Kidney (tissue), 13 donors: ENCODE measurements at regions not wholly inside any gene's neighbourhood (a gene's known extent, or its start where the extent isn't known, plus 50 kb on each side); places are given as distances from the start of the nearest gene placed in this dataset.

Source experiments
- DNase-seq, 5 donors: peaks; one replicate each; pipeline ENCODE4 v3.0.0-alpha.2; 2013 to 2020
- FAIRE-seq: peaks from 2 replicates; lab custom pipeline; 2012; peaks lifted over from hg19 to GRCh38; lab: Jason Lieb, UNC
- H3K27ac ChIP-seq, 2 donors: one replicate each; pipeline ENCODE4 v1.7.0; 2013; ENCODE audit warnings: low read depth in 2 of 2, low read length in 2 of 2, inconsistent platforms in 1 of 2
- H3K27me3 ChIP-seq: one replicate; pipeline ENCODE4 v1.7.1; 2013; ENCODE audit warnings: low read length, inconsistent platforms; ENCODE audit not compliant: control insufficient read depth, insufficient read depth
- H3K36me3 ChIP-seq, 3 donors: one replicate each; pipeline versions ENCODE4 v1.7.0 to v1.7.1; 2013; ENCODE audit warnings: low read length in 3 of 3, control low read depth in 1 of 3, inconsistent platforms in 1 of 3; ENCODE audit not compliant: insufficient read depth in 3 of 3, control insufficient read depth in 2 of 3
- H3K4me1 ChIP-seq, 3 donors: one replicate each; pipeline versions ENCODE4 v1.7.0 to v1.7.1; 2013; ENCODE audit warnings: low read length in 3 of 3, inconsistent platforms in 1 of 3, low read depth in 1 of 3; ENCODE audit not compliant: control insufficient read depth in 2 of 3, insufficient read depth in 2 of 3
- H3K4me3 ChIP-seq, 3 donors: one replicate each; pipeline versions ENCODE4 v1.7.0 to v1.8.1; 2013; ENCODE audit warnings: low read length in 3 of 3, control low read depth in 1 of 3, inconsistent platforms in 1 of 3
- H3K9ac ChIP-seq, 3 donors: one replicate each; pipeline versions ENCODE4 v1.7.0 to v1.7.1; 2013; ENCODE audit warnings: low read length in 3 of 3, control low read depth in 1 of 3, inconsistent platforms in 1 of 3
- H3K9me3 ChIP-seq, 3 donors: one replicate each; pipeline versions ENCODE4 v1.7.0 to v1.7.1; 2013; ENCODE audit warnings: low read length in 3 of 3, control low read depth in 1 of 3, inconsistent platforms in 1 of 3; ENCODE audit not compliant: control insufficient read depth in 2 of 3, insufficient read depth in 1 of 3
- intact Hi-C: fragments of 100-400 bp; cut with DNase I; formaldehyde crosslinking; loops from one replicate; pipeline ENCODE4 v1.11.1; 2022
- TF ChIP-seq, protein P1 (sequence below): IDR thresholded peaks from 3 replicates; pipeline ENCODE4 v1.5.1; 2012; ENCODE audit warnings: mild to moderate bottlenecking, moderate library complexity, borderline replicate concordance; ENCODE audit not compliant: insufficient read depth; ENCODE audit errors: extremely low read depth
- donor health status: control.
- donor health status: control.
- donor health status: control.
- donor health status: control.
- donor health status: control.
- donor health status: DM: yes; HTN: yes; CAD: no.
- donor health status: Normal renal cell carcinoma (clear cell type).

DNA sequence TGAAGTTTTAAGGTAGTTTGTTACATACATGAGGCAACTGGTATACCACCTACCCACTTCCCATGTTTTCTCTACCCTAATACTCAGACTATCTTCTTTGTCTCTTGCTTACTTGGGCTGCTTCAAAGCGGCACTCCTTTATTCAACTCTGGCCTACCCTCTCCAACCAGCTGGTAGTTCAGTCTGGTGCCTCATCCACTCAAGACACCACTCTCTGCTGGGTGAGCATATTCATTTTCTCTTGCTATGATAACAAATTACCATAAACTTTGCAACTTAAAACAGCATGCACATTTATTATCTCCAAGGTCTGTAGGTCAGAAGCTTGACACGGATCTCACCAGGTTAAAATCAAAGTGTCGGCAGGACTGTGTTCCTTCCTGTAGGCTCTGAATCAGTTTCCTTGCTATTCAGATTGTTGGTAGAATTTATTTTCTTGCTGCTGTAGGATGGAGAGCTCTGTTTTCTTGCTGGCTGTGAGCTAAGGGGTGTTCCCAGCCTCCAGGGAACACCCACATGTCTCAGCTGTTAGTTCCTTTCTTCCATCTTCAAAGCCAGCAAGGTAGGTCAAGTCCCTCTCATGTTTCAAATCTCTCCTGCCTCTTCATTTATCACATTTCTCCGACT is 666.0 kb downstream of the DIAPH3 start:
- H3K27ac ChIP-seq: no peak overlapping the region
- DNase-seq (peak in 1 of 5 donors; percentile 11), FAIRE-seq (no peak)
- H3K9ac ChIP-seq: no peak overlapping the region
- no peaks in the 10 kb centered on the region for H3K27me3 ChIP-seq
- H3K9me3 ChIP-seq: no peaks in the 10 kb centered on the region
- no peaks in the 10 kb centered on the region for H3K36me3 ChIP-seq
- TF ChIP-seq, protein P1, sequence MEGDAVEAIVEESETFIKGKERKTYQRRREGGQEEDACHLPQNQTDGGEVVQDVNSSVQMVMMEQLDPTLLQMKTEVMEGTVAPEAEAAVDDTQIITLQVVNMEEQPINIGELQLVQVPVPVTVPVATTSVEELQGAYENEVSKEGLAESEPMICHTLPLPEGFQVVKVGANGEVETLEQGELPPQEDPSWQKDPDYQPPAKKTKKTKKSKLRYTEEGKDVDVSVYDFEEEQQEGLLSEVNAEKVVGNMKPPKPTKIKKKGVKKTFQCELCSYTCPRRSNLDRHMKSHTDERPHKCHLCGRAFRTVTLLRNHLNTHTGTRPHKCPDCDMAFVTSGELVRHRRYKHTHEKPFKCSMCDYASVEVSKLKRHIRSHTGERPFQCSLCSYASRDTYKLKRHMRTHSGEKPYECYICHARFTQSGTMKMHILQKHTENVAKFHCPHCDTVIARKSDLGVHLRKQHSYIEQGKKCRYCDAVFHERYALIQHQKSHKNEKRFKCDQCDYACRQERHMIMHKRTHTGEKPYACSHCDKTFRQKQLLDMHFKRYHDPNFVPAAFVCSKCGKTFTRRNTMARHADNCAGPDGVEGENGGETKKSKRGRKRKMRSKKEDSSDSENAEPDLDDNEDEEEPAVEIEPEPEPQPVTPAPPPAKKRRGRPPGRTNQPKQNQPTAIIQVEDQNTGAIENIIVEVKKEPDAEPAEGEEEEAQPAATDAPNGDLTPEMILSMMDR: no peak
- no peaks in the 10 kb centered on the region for H3K4me1 ChIP-seq
- no peak overlapping the region for H3K4me3 ChIP-seq
- intact Hi-C loops: no loop called here

- H3K27ac ChIP-seq: no peak overlapping the region
- H3K4me1 ChIP-seq: no peaks in the 10 kb centered on the region
- no peaks in the 10 kb centered on the region for H3K27me3 ChIP-seq
- intact Hi-C loops: no loop called here
- no peaks in the 10 kb centered on the region for H3K9me3 ChIP-seq
- FAIRE-seq (no peak), DNase-seq (no peak)
- H3K9ac ChIP-seq: no peak overlapping the region
- no peaks in the 10 kb centered on the region for H3K36me3 ChIP-seq
- TF ChIP-seq, protein P1: no peak
- H3K4me3 ChIP-seq: no peak overlapping the region
Observed at GRCh38 chr13:59501004-59501403, 662.7 kb downstream of the DIAPH3 start.

DNA sequence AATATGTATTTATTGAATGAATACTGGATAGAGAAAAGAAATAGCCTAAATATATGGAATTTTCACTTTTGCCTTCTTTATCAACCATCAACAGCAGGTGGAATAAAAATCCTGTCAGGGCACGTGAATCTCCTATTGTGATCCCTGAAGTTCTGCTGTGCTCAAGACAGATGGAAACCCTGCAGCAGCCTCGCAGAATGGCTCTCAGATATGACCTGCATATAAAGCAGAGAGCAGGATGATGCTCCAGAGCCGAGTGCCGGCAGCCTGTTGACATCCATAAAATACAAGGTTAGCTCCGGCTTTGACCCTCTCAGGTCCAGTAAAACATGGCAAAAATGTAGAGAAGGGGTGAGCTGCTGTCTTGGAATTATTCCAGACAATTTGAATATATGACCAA is 659.3 kb downstream of the DIAPH3 start:
- DNase-seq: no peak
- Histone ChIP-seq H3K4me1 (no peaks in the 10 kb centered on the region), H3K9ac (no peak overlapping the region), H3K4me3 (no peak overlapping the region), H3K9me3 (no peaks in the 10 kb centered on the region), H3K36me3 (no peaks in the 10 kb centered on the region), H3K27ac (no peak overlapping the region), H3K27me3 (no peaks in the 10 kb centered on the region)
- TF ChIP-seq, protein P1: no peak
- intact Hi-C loops: no loop called here
- no peak for FAIRE-seq

- TF ChIP-seq, protein P1: no peak
- Histone ChIP-seq H3K36me3 (no peaks in the 10 kb centered on the region), H3K4me3 (no peak overlapping the region), H3K4me1 (no peaks in the 10 kb centered on the region), H3K9ac (no peak overlapping the region), H3K27ac (no peak overlapping the region), H3K9me3 (no peaks in the 10 kb centered on the region), H3K27me3 (no peaks in the 10 kb centered on the region)
- FAIRE-seq (no peak), DNase-seq (no peak)
- intact Hi-C loops: no loop called here
Observed at GRCh38 chr13:59510386-59510785, 653.3 kb downstream of the DIAPH3 start.
